Panc1 (cell line): ENCODE measurements at regions not wholly inside any gene's neighbourhood (a gene's known extent, or its start where the extent isn't known, plus 50 kb on each side); places are given as distances from the start of the nearest gene placed in this dataset.

Experiments used
- ATAC-seq: fragments of 200-7000 bp; cut with Tn5 transposase; 2 replicates; pipeline ENCODE4 v1.9.1; 2020; ENCODE audit warnings: mild to moderate bottlenecking, moderate library complexity
- BruUV-seq: library from RNA; stranded (reverse); fragments of 400-500 nt; replicated peaks from 2 replicates; lab custom pipeline; 2021; lab: Mats Ljungman, UMichigan
- CTCF ChIA-PET: fragments of 300-600 bp; sonication (Branson Sonifier 250); formaldehyde crosslinking; loops from one replicate; lab custom pipeline; 2022; ENCODE audit warnings: antibody characterized with exemption; lab: Charles Lee
- POLR2A ChIA-PET: fragments of 300-600 bp; sonication (Branson Sonifier 250); formaldehyde crosslinking; loops from one replicate; lab custom pipeline; 2022; ENCODE audit warnings: antibody characterized with exemption; lab: Charles Lee
- DNase-seq: peaks from one replicate; pipeline ENCODE4 v3.0.0-alpha.2; 2010; ENCODE audit warnings: low read depth, low spot score
- H3K27ac ChIP-seq: 2 replicates; pipeline ENCODE4 v1.5.1; 2011; ENCODE audit warnings: mild to moderate bottlenecking, low read length, inconsistent platforms
- H3K27me3 ChIP-seq: fragments of 200-500 bp; sonication (Bioruptor generic); 2 replicates; pipeline ENCODE4 v1.6.0; 2014; ENCODE audit warnings: low read length, inconsistent platforms; ENCODE audit not compliant: control insufficient read depth, insufficient read depth
- H3K36me3 ChIP-seq: fragments of 200-500 bp; sonication (Bioruptor generic); 2 replicates; pipeline ENCODE4 v1.5.1; 2014; ENCODE audit warnings: inconsistent platforms, mild to moderate bottlenecking, low read length, moderate library complexity; ENCODE audit not compliant: control insufficient read depth, insufficient read depth
- H3K4me1 ChIP-seq: 2 replicates; pipeline ENCODE4 v1.5.1; 2011; ENCODE audit warnings: inconsistent platforms, mild to moderate bottlenecking, low read length, moderate library complexity; ENCODE audit not compliant: control insufficient read depth, insufficient read depth
- H3K4me3 ChIP-seq, 2 experiments: 2 replicates each; pipeline ENCODE4 v1.5.1; 2011 to 2012; ENCODE audit warnings: low read depth in 2 of 2, low read length in 2 of 2, mild to moderate bottlenecking in 2 of 2, inconsistent platforms in 1 of 2, moderate library complexity in 1 of 2
- H3K9me3 ChIP-seq: fragments of 200-500 bp; sonication (Bioruptor generic); 2 replicates; pipeline ENCODE4 v1.5.1; 2014; ENCODE audit warnings: low read depth, mild to moderate bottlenecking, inconsistent platforms, low read length, moderate library complexity; ENCODE audit not compliant: control insufficient read depth, insufficient read depth
- POLR2AphosphoS5 ChIP-seq: IDR thresholded peaks from 2 replicates; pipeline ENCODE4 v1.6.1; 2012; ENCODE audit warnings: mild to moderate bottlenecking, low read depth, low read length, moderate library complexity
- SIN3A ChIP-seq: IDR thresholded peaks from 2 replicates; pipeline ENCODE4 v1.6.1; 2012; ENCODE audit warnings: low read depth, mild to moderate bottlenecking, low read length, moderate library complexity, borderline replicate concordance; ENCODE audit not compliant: insufficient read depth
- TCF7L2 ChIP-seq: IDR thresholded peaks from 2 replicates; pipeline ENCODE4 v1.6.1; 2011; ENCODE audit warnings: mild to moderate bottlenecking, low read depth, low read length, inconsistent platforms
- in situ Hi-C: cut with HindIII; loops from 2 replicates; pipeline ENCODE4 v1.10.0; 2016; ENCODE audit warnings: low sequenced_read_pairs, low pct_unique_long_range_greater_than_20kb
- intact Hi-C: fragments of 100-400 bp; cut with micrococcal nuclease; formaldehyde crosslinking; loops from one replicate; pipeline ENCODE4 v1.10.0; 2022; ENCODE audit not compliant: unreplicated experiment
- TF ChIP-seq, protein P1 (sequence below), 2 experiments: IDR thresholded peaks; 2 replicates each; pipeline ENCODE4 v1.6.1; 2011 to 2012; ENCODE audit warnings: low read depth in 2 of 2, control low read depth in 1 of 2, low read length in 1 of 2, mild to moderate bottlenecking in 1 of 2, moderate library complexity in 1 of 2; ENCODE audit not compliant: insufficient read depth in 1 of 2
- TF ChIP-seq, protein P2 (sequence below): fragments of 450-650 bp; IDR thresholded peaks from 2 replicates; pipeline ENCODE4 v1.5.1; 2017; ENCODE audit warnings: mild to moderate bottlenecking

DNA sequence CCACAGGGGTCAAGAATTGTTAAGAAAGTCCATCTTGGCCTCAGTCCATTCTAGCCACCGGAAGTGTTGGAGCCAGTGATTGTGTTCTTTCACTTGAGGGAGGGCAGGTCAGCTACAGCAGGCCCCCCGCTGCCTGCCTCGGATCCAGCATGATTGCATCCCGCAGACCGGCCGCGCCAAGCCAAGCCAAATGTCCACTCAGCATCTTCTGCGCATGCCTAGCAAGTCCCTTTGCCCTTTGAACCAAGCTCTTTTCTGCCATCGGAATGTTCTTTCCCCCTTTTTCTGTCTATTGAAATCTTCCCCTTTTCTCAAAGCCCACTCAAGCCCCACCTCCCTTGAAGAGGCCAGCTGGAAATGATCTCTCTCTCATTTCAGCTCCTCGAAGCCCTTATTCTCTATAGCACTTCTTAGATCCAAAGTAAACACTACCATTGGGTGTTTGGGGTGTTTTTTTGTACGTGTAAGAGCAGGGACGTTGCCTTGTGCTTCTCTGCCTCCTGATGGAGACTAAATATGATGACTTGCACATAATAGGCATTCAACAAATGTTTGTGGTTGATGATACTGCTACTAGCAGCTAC, 147.8 kb upstream of the BCOR start:
- H3K27ac ChIP-seq = no peak overlapping the region
- ChIA-PET CTCF (no interaction called here), POLR2A (interaction anchor here (0.5 kb wide), 1 partner anchor 221 kb away, joined by 3 read pairs; no protein-coding TSS in a partner anchor)
- DNase-seq (no peak), ATAC-seq (no peak)
- no peaks in the 10 kb centered on the region for H3K36me3 ChIP-seq
- no TSS peak for BruUV-seq
- no peak overlapping the region for H3K4me3 ChIP-seq
- no peaks in the 10 kb centered on the region for H3K27me3 ChIP-seq
- in situ Hi-C loops (no loop called here), intact Hi-C loops (no loop called here)
- no peaks in the 10 kb centered on the region for H3K4me1 ChIP-seq
- TF ChIP-seq POLR2AphosphoS5 (no peak), SIN3A (no peak), TCF7L2 (no peak)
- TF ChIP-seq, protein P1, sequence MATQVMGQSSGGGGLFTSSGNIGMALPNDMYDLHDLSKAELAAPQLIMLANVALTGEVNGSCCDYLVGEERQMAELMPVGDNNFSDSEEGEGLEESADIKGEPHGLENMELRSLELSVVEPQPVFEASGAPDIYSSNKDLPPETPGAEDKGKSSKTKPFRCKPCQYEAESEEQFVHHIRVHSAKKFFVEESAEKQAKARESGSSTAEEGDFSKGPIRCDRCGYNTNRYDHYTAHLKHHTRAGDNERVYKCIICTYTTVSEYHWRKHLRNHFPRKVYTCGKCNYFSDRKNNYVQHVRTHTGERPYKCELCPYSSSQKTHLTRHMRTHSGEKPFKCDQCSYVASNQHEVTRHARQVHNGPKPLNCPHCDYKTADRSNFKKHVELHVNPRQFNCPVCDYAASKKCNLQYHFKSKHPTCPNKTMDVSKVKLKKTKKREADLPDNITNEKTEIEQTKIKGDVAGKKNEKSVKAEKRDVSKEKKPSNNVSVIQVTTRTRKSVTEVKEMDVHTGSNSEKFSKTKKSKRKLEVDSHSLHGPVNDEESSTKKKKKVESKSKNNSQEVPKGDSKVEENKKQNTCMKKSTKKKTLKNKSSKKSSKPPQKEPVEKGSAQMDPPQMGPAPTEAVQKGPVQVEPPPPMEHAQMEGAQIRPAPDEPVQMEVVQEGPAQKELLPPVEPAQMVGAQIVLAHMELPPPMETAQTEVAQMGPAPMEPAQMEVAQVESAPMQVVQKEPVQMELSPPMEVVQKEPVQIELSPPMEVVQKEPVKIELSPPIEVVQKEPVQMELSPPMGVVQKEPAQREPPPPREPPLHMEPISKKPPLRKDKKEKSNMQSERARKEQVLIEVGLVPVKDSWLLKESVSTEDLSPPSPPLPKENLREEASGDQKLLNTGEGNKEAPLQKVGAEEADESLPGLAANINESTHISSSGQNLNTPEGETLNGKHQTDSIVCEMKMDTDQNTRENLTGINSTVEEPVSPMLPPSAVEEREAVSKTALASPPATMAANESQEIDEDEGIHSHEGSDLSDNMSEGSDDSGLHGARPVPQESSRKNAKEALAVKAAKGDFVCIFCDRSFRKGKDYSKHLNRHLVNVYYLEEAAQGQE (IDR thresholded peaks at IDR 0.05; ENCODE audit: insufficient read depth in 1 of 2, low read depth in 2 of 2, low read length in 1 of 2) = no peak
- TF ChIP-seq, protein P2, sequence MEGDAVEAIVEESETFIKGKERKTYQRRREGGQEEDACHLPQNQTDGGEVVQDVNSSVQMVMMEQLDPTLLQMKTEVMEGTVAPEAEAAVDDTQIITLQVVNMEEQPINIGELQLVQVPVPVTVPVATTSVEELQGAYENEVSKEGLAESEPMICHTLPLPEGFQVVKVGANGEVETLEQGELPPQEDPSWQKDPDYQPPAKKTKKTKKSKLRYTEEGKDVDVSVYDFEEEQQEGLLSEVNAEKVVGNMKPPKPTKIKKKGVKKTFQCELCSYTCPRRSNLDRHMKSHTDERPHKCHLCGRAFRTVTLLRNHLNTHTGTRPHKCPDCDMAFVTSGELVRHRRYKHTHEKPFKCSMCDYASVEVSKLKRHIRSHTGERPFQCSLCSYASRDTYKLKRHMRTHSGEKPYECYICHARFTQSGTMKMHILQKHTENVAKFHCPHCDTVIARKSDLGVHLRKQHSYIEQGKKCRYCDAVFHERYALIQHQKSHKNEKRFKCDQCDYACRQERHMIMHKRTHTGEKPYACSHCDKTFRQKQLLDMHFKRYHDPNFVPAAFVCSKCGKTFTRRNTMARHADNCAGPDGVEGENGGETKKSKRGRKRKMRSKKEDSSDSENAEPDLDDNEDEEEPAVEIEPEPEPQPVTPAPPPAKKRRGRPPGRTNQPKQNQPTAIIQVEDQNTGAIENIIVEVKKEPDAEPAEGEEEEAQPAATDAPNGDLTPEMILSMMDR = no peak
- H3K9me3 ChIP-seq = no peaks in the 10 kb centered on the region

- intact Hi-C loops (no loop called here), in situ Hi-C loops (no loop called here)
- no peaks in the 10 kb centered on the region for H3K9me3 ChIP-seq
- H3K27ac ChIP-seq = no peak overlapping the region
- no peak overlapping the region for H3K4me3 ChIP-seq
- no peak for ATAC-seq
- no peaks in the 10 kb centered on the region for H3K4me1 ChIP-seq
- H3K27me3 ChIP-seq = no peaks in the 10 kb centered on the region
- TF ChIP-seq, protein P1 (IDR thresholded peaks at IDR 0.05; ENCODE audit: insufficient read depth in 1 of 2, low read depth in 2 of 2, low read length in 1 of 2) = no peak
- ChIA-PET POLR2A (interaction anchor here (0.5 kb wide), 1 partner anchor 222 kb away, joined by 3 read pairs; no protein-coding TSS in a partner anchor), CTCF (no interaction called here)
- H3K36me3 ChIP-seq = no peaks in the 10 kb centered on the region
- BruUV-seq = no TSS peak
- DNase-seq = no peak
Measured at GRCh38 chrX:40244980-40245379, 147.2 kb upstream of the BCOR start.
